ENCODE measurements at regions not wholly inside any gene's neighbourhood (a gene's known extent, or its start where the extent isn't known, plus 50 kb on each side); places are given as distances from the start of the nearest gene placed in this dataset.

DNA sequence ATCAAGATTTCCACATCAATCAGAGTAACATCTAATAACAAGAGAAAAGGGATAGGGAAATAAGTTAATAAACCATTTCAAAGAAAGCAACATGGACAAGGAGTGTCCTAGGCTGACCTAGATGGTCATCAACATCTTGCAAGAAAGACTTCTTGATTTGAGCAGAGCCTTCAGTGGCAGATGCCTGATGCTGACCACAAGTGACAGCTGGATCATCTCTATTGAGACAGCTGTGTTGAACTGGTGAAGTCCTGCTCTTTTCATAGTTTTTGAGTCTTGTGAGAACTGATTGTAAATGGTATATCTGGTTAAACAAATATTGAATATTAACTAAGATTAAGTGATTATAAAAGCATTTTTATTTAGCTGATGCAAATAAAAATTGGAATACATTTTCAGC is 1083.6 kb upstream of the LRFN5 start:
- TF ChIP-seq SIN3A (IDR thresholded peaks at IDR 0.05; ENCODE audit: borderline replicate concordance, insufficient read depth, low read depth, low read length) (no peak), TCF7L2 (IDR thresholded peaks at IDR 0.05; ENCODE audit: low read depth, low read length) (no peak), POLR2AphosphoS5 (IDR thresholded peaks at IDR 0.05; ENCODE audit: low read depth, low read length) (no peak)
- TF ChIP-seq, protein P1, sequence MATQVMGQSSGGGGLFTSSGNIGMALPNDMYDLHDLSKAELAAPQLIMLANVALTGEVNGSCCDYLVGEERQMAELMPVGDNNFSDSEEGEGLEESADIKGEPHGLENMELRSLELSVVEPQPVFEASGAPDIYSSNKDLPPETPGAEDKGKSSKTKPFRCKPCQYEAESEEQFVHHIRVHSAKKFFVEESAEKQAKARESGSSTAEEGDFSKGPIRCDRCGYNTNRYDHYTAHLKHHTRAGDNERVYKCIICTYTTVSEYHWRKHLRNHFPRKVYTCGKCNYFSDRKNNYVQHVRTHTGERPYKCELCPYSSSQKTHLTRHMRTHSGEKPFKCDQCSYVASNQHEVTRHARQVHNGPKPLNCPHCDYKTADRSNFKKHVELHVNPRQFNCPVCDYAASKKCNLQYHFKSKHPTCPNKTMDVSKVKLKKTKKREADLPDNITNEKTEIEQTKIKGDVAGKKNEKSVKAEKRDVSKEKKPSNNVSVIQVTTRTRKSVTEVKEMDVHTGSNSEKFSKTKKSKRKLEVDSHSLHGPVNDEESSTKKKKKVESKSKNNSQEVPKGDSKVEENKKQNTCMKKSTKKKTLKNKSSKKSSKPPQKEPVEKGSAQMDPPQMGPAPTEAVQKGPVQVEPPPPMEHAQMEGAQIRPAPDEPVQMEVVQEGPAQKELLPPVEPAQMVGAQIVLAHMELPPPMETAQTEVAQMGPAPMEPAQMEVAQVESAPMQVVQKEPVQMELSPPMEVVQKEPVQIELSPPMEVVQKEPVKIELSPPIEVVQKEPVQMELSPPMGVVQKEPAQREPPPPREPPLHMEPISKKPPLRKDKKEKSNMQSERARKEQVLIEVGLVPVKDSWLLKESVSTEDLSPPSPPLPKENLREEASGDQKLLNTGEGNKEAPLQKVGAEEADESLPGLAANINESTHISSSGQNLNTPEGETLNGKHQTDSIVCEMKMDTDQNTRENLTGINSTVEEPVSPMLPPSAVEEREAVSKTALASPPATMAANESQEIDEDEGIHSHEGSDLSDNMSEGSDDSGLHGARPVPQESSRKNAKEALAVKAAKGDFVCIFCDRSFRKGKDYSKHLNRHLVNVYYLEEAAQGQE (IDR thresholded peaks at IDR 0.05; ENCODE audit: insufficient read depth in 1 of 2, low read depth in 2 of 2, low read length in 1 of 2) = no peak
- TF ChIP-seq, protein P2, sequence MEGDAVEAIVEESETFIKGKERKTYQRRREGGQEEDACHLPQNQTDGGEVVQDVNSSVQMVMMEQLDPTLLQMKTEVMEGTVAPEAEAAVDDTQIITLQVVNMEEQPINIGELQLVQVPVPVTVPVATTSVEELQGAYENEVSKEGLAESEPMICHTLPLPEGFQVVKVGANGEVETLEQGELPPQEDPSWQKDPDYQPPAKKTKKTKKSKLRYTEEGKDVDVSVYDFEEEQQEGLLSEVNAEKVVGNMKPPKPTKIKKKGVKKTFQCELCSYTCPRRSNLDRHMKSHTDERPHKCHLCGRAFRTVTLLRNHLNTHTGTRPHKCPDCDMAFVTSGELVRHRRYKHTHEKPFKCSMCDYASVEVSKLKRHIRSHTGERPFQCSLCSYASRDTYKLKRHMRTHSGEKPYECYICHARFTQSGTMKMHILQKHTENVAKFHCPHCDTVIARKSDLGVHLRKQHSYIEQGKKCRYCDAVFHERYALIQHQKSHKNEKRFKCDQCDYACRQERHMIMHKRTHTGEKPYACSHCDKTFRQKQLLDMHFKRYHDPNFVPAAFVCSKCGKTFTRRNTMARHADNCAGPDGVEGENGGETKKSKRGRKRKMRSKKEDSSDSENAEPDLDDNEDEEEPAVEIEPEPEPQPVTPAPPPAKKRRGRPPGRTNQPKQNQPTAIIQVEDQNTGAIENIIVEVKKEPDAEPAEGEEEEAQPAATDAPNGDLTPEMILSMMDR (IDR thresholded peaks at IDR 0.05) = no peak
- ATAC-seq (no peak), DNase-seq (ENCODE audit: low read depth, low spot score) (no peak)
- intact Hi-C loops (cut with micrococcal nuclease; ENCODE audit: unreplicated experiment) = no loop called here
- no peaks in the 10 kb centered on the region for H3K36me3 ChIP-seq (ENCODE audit: control insufficient read depth, insufficient read depth, low read length)
- BruUV-seq (replicated peaks) = no TSS peak
- no peaks in the 10 kb centered on the region for H3K27me3 ChIP-seq (ENCODE audit: control insufficient read depth, insufficient read depth, low read length)
- H3K9me3 ChIP-seq (ENCODE audit: control insufficient read depth, insufficient read depth, low read depth, low read length) = no peaks in the 10 kb centered on the region
- POLR2A ChIA-PET = no interaction called here
- CTCF ChIA-PET = no interaction called here
- no peaks in the 10 kb centered on the region for H3K4me1 ChIP-seq (ENCODE audit: control insufficient read depth, insufficient read depth, low read length)
- H3K4me3 ChIP-seq (ENCODE audit: low read depth in 2 of 2, low read length in 2 of 2) = no peak overlapping the region
- H3K27ac ChIP-seq (ENCODE audit: low read length) = no peak overlapping the region
- in situ Hi-C loops (cut with HindIII; ENCODE audit: low pct_unique_long_range_greater_than_20kb, low sequenced_read_pairs) = no loop called here

DNA sequence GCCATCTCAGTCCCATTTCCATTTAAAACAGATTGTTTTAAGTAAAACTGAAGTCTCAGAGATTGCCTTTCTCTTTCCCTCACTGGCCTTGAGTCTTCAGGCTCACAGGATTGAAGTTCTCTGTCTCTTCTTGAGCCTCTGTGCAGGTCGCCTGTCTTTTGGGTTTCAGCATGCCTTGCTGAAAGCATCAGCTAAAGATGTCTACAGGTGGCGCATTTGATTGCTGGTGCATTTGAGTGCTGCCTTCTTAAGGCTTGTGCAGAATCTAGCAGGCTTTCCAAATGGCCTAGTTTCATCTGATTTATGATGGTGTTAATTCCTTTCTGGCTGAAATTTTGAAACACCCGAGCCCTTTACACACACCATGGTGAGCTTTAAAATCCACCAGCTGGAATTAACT is 1062.2 kb upstream of the FBXO33 start:
- no peak for ATAC-seq
- no peaks in the 10 kb centered on the region for H3K9me3 ChIP-seq (ENCODE audit: control insufficient read depth, insufficient read depth, low read depth, low read length)
- no TSS peak for BruUV-seq (replicated peaks)
- intact Hi-C loops (cut with micrococcal nuclease; ENCODE audit: unreplicated experiment) = no loop called here
- ChIA-PET POLR2A (interaction anchor here (0.7 kb wide), 1 partner anchor 538 kb away, joined by 3 read pairs; no protein-coding TSS in a partner anchor), CTCF (no interaction called here)
- no peaks in the 10 kb centered on the region; the same call in 1 of the 2 replicates for H3K36me3 ChIP-seq (ENCODE audit: control insufficient read depth, insufficient read depth, low read length)
- no peaks in the 10 kb centered on the region for H3K27me3 ChIP-seq (ENCODE audit: control insufficient read depth, insufficient read depth, low read length)
- no peak overlapping the region for H3K4me3 ChIP-seq (ENCODE audit: low read depth in 2 of 2, low read length in 2 of 2)
- no peak for TF ChIP-seq SIN3A (IDR thresholded peaks at IDR 0.05; ENCODE audit: borderline replicate concordance, insufficient read depth, low read depth, low read length)
- no peak for TF ChIP-seq TCF7L2 (IDR thresholded peaks at IDR 0.05; ENCODE audit: low read depth, low read length)
- no peak for TF ChIP-seq POLR2AphosphoS5 (IDR thresholded peaks at IDR 0.05; ENCODE audit: low read depth, low read length)
- TF ChIP-seq, protein P1 (IDR thresholded peaks at IDR 0.05; ENCODE audit: insufficient read depth in 1 of 2, low read depth in 2 of 2, low read length in 1 of 2) = no peak
- TF ChIP-seq, protein P2 (IDR thresholded peaks at IDR 0.05) = no peak
- no peak for DNase-seq (ENCODE audit: low read depth, low spot score)
- in situ Hi-C loops (cut with HindIII; ENCODE audit: low pct_unique_long_range_greater_than_20kb, low sequenced_read_pairs) = no loop called here
- H3K27ac ChIP-seq (ENCODE audit: low read length) = no peak overlapping the region
- H3K4me1 ChIP-seq (ENCODE audit: control insufficient read depth, insufficient read depth, low read length) = no peaks in the 10 kb centered on the region

Data from Panc1 (cell line).